A673 (cell line): ENCODE measurements at regions not wholly inside any gene's neighbourhood (a gene's known extent, or its start where the extent isn't known, plus 50 kb on each side); places are given as distances from the start of the nearest gene placed in this dataset.

Experiments
- BruUV-seq: library from RNA; stranded (reverse); fragments of 400-500 nt; replicated peaks from 2 replicates; lab custom pipeline; 2021; lab: Mats Ljungman, UMichigan
- CTCF ChIA-PET: fragments of 300-600 bp; sonication (Branson Sonifier 250); formaldehyde crosslinking; loops from one replicate; lab custom pipeline; 2022; ENCODE audit warnings: antibody characterized with exemption; lab: Charles Lee
- POLR2A ChIA-PET: fragments of 300-600 bp; sonication (Branson Sonifier 250); formaldehyde crosslinking; loops from one replicate; lab custom pipeline; 2022; ENCODE audit warnings: antibody characterized with exemption; ENCODE audit not compliant: low non-redundant PET; lab: Charles Lee
- DNase-seq: peaks from one replicate; pipeline ENCODE4 v3.0.0-alpha.2; 2015; ENCODE audit warnings: low spot score
- H3K27ac ChIP-seq: fragments of 200-600 bp; sonication (generic); 2 replicates; pipeline ENCODE4 v1.5.1; 2016; ENCODE audit warnings: mixed run types, low read depth, mild to moderate bottlenecking, mixed read lengths, antibody characterized with exemption, low read length; ENCODE audit not compliant: poor library complexity, severe bottlenecking
- H3K27me3 ChIP-seq: fragments of 200-600 bp; sonication (generic); replicated peaks from 2 replicates; pipeline ENCODE4 v1.6.1; 2017; ENCODE audit warnings: mixed run types, low read depth, mild to moderate bottlenecking, mixed read lengths, antibody characterized with exemption, low read length; ENCODE audit not compliant: insufficient read depth, poor library complexity
- H3K36me3 ChIP-seq: fragments of 200-600 bp; sonication (generic); 2 replicates; pipeline ENCODE4 v1.6.1; 2016; ENCODE audit warnings: mixed run types, mild to moderate bottlenecking, mixed read lengths, antibody characterized with exemption, low read length; ENCODE audit not compliant: insufficient read depth, poor library complexity, severe bottlenecking
- H3K4me1 ChIP-seq: fragments of 200-600 bp; sonication (generic); 2 replicates; pipeline ENCODE4 v1.6.1; 2017; ENCODE audit warnings: mixed run types, mild to moderate bottlenecking, mixed read lengths, antibody characterized with exemption, low read length; ENCODE audit not compliant: insufficient read depth, poor library complexity, severe bottlenecking
- H3K4me3 ChIP-seq: fragments of 200-600 bp; sonication (generic); 2 replicates; pipeline ENCODE4 v1.5.1; 2016; ENCODE audit warnings: low read depth, mixed run types, mild to moderate bottlenecking, mixed read lengths, low read length; ENCODE audit not compliant: poor library complexity, severe bottlenecking
- H3K9me3 ChIP-seq: fragments of 200-600 bp; sonication (generic); 2 replicates; pipeline ENCODE4 v1.6.1; 2016; ENCODE audit warnings: mixed run types, low read depth, mild to moderate bottlenecking, mixed read lengths, antibody characterized with exemption, low read length; ENCODE audit not compliant: poor library complexity, severe bottlenecking
- CTCF ChIP-seq: fragments of 300-800, 200-600 bp; sonication (generic); conservative IDR thresholded peaks from 2 replicates; pipeline ENCODE4 v1.5.1; 2017; ENCODE audit warnings: low read depth, mild to moderate bottlenecking, antibody characterized with exemption, low read length, moderate library complexity, mixed read lengths
- EZH2 ChIP-seq: fragments of 200-600 bp; sonication (generic); IDR thresholded peaks from 2 replicates; pipeline ENCODE4 v1.6.1; 2017; ENCODE audit warnings: borderline replicate concordance, low read depth, mild to moderate bottlenecking, mixed read lengths, antibody characterized with exemption, low read length; ENCODE audit not compliant: poor library complexity, severe bottlenecking
- intact Hi-C: fragments of 100-400 bp; cut with micrococcal nuclease; formaldehyde crosslinking; loops from one replicate; pipeline ENCODE4 v1.10.0; 2022; ENCODE audit not compliant: unreplicated experiment

DNA sequence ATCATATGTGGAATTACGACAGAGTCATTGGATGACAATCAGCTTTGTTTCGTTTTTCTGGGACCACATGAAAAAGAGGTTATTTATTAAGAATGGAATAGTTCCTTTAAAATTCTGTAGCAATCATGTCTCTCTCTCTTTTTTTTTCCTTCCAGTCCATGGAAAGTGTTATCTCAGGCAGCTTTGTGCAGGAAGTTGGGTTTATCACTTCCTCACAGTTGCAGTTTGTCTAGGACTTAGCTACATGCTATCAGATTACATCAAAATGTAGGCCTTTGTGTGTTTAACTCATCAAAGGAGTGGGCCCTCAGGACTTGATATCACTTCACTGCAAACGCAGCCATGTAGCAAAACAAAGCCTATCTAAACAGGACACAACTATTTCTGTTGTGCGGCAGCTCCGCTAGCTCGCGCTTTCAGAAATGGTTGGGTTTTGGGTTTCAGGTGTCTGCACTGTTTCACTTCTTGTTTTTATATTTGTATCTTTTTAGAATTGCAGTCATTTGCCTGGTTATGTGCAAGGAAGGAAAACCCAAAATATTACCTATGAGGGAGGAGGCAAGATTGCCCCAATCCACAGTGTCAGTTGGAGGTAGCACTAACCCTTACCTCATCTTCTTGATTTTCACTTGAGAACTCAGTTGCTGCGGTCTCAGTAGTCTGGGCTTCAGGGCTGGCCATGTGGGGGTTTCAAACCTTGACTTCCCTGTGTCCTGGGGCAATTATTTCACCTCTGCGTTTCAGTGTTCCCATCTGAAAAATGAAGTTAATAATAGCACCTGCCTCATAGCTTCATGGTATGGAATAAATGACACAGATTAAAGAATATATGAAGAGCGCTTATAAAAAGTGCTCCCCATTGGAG is 66.7 kb downstream of the HHEX start:
- ChIA-PET CTCF (interaction anchor here (0.5 kb wide), 1 partner anchor 574 kb away, joined by 6 read pairs; no protein-coding TSS in a partner anchor), POLR2A (no interaction called here)
- TF ChIP-seq EZH2: no peak
- no peak for TF ChIP-seq CTCF
- Histone ChIP-seq H3K36me3 (no peaks in the 10 kb centered on the region), H3K9me3 (no peaks in the 10 kb centered on the region), H3K27ac (no peak overlapping the region), H3K4me3 (no peak overlapping the region), H3K27me3 (no peaks in the 10 kb centered on the region), H3K4me1 (peaks cover 26% of the 10 kb centered on the region)
- no TSS peak for BruUV-seq
- DNase-seq: peak; percentile 51
- intact Hi-C loops: no loop called here

- Histone ChIP-seq H3K36me3 (no peaks in the 10 kb centered on the region), H3K4me3 (no peak overlapping the region), H3K4me1 (peaks cover 19% of the 10 kb centered on the region), H3K27ac (no peak overlapping the region), H3K9me3 (no peaks in the 10 kb centered on the region), H3K27me3 (no peaks in the 10 kb centered on the region)
- CTCF ChIA-PET: no interaction called here
- peak; percentile 56 for DNase-seq
- TF ChIP-seq EZH2 (no peak), CTCF (peak; percentile 19; the same call in 1 of the 2 replicates)
- BruUV-seq: no TSS peak
- intact Hi-C loops: no loop called here
- POLR2A ChIA-PET: no interaction called here
Observed at GRCh38 chr10:92757066-92757710, 67.4 kb downstream of the HHEX start.

DNA sequence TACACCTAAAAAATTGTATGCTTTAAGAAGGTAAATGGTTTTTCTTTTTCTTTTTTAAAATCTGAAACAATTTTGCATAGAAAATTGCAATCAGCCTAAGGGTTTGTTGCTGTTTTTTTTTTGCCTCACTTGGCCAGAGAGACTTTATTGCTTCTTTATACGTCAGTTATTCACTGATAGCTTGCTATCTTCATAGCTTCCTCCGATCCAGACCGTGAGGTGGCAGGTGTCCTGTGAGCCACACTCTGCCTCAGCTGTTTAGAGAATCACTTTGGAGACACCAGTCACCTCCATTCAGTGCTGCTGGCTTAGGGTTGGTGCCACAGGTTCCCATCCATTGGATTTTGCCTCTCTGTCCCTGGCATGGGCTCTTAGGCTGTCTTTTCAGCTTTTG is 68.0 kb downstream of the HHEX start:
- CTCF ChIA-PET: no interaction called here
- peaks cover 19% of the 10 kb centered on the region for H3K4me1 ChIP-seq
- POLR2A ChIA-PET: no interaction called here
- no peak for TF ChIP-seq CTCF
- no peak for TF ChIP-seq EZH2
- H3K27ac ChIP-seq: no peak overlapping the region
- DNase-seq: no peak
- no peaks in the 10 kb centered on the region for H3K27me3 ChIP-seq
- H3K9me3 ChIP-seq: no peaks in the 10 kb centered on the region
- no TSS peak for BruUV-seq
- intact Hi-C loops: no loop called here
- no peaks in the 10 kb centered on the region for H3K36me3 ChIP-seq
- H3K4me3 ChIP-seq: no peak overlapping the region
